ENCODE measurements at regions not wholly inside any gene's neighbourhood (a gene's known extent, or its start where the extent isn't known, plus 50 kb on each side); places are given as distances from the start of the nearest gene placed in this dataset.

DNA sequence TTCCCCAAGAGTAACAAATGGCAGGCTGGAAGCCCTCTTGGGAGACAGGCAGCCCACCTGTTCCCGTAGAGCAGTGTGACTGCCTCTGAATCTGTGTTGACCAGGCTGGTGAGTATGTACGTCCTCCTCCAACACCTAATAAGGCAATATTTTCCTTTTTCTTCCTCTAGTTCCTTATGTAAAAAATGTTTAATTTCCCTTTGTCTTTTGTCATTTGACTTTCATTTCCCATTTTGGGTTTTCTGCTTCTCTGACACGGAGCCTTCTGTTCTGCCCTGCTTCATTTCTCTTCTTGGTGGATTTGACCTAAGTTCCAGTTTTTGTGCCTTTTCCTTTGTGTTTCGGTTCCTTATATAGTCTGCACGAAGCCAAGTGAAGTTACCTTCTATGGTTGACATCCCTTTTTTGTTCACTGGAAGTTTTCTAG lies 65.8 kb upstream of the ATF3 start:
- H3K4me3 ChIP-seq (ENCODE audit: control insufficient read depth, low read depth, low read length) = no peak overlapping the region
- TF ChIP-seq, protein P1, sequence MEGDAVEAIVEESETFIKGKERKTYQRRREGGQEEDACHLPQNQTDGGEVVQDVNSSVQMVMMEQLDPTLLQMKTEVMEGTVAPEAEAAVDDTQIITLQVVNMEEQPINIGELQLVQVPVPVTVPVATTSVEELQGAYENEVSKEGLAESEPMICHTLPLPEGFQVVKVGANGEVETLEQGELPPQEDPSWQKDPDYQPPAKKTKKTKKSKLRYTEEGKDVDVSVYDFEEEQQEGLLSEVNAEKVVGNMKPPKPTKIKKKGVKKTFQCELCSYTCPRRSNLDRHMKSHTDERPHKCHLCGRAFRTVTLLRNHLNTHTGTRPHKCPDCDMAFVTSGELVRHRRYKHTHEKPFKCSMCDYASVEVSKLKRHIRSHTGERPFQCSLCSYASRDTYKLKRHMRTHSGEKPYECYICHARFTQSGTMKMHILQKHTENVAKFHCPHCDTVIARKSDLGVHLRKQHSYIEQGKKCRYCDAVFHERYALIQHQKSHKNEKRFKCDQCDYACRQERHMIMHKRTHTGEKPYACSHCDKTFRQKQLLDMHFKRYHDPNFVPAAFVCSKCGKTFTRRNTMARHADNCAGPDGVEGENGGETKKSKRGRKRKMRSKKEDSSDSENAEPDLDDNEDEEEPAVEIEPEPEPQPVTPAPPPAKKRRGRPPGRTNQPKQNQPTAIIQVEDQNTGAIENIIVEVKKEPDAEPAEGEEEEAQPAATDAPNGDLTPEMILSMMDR (IDR thresholded peaks at IDR 0.05; ENCODE audit: control insufficient read depth, insufficient read depth, low read depth, low read length, missing control alignments) = no peak
- DNase-seq (ENCODE audit: low read depth) = no peak

DNA sequence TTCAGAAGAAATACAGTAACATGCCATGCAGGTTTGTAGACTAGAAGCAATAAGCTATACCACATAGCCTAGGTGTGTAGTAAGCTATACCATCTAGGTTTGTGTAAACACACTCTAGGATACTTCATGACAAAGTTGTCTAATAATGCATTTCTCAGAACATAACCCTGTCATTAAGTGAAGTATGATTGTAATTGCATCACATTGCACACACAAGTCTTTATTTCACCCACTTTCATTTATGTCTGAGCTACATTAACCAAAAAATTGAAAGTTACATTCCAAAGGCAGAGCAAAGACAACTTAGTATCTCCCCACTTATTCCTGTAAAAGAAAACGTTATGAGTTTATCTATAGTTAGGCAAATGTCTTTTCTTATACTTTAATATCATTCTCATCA lies 64.5 kb upstream of the ATF3 start:
- DNase-seq (ENCODE audit: low read depth) = no peak
- no peak overlapping the region for H3K4me3 ChIP-seq (ENCODE audit: control insufficient read depth, low read depth, low read length)
- TF ChIP-seq, protein P1 (IDR thresholded peaks at IDR 0.05; ENCODE audit: control insufficient read depth, insufficient read depth, low read depth, low read length, missing control alignments) = no peak

- TF ChIP-seq, protein P1 (IDR thresholded peaks at IDR 0.05; ENCODE audit: control insufficient read depth, insufficient read depth, low read depth, low read length, missing control alignments) = no peak
- no peak for DNase-seq (ENCODE audit: low read depth)
These were observed 62.5 kb upstream of the ATF3 start for GRCh38 chr1:212545941-212546635.

GRCh38 chr1:212549503-212550017 lies 59.0 kb upstream of the ATF3 start:
- DNase-seq (ENCODE audit: low read depth) = no peak
- TF ChIP-seq, protein P1 (IDR thresholded peaks at IDR 0.05; ENCODE audit: control insufficient read depth, insufficient read depth, low read depth, low read length, missing control alignments) = no peak
- no peak overlapping the region for H3K4me3 ChIP-seq (ENCODE audit: control insufficient read depth, low read depth, low read length)

More at GRCh38 chr1:212545941-212546635, 62.5 kb upstream of the ATF3 start:
- H3K4me3 ChIP-seq (ENCODE audit: control insufficient read depth, low read depth, low read length) = no peak overlapping the region

- TF ChIP-seq, protein P1 (IDR thresholded peaks at IDR 0.05; ENCODE audit: control insufficient read depth, insufficient read depth, low read depth, low read length, missing control alignments) = no peak
- no peak overlapping the region for H3K4me3 ChIP-seq (ENCODE audit: control insufficient read depth, low read depth, low read length)
- no peak for DNase-seq (ENCODE audit: low read depth)
These were observed 56.6 kb upstream of the ATF3 start for GRCh38 chr1:212551929-212552328.

GRCh38 chr1:212553676-212554075 lies 54.9 kb upstream of the ATF3 start:
- TF ChIP-seq, protein P1 (IDR thresholded peaks at IDR 0.05; ENCODE audit: control insufficient read depth, insufficient read depth, low read depth, low read length, missing control alignments) = no peak
- no peak for DNase-seq (ENCODE audit: low read depth)

More at GRCh38 chr1:212553676-212554075, 54.9 kb upstream of the ATF3 start:
- no peak overlapping the region for H3K4me3 ChIP-seq (ENCODE audit: control insufficient read depth, low read depth, low read length)
